ENCODE measurements at regions not wholly inside any gene's neighbourhood (a gene's known extent, or its start where the extent isn't known, plus 50 kb on each side); places are given as distances from the start of the nearest gene placed in this dataset.

GRCh38 chr5:58043032-58043945, 416.6 kb downstream of the PLK2 start:
- Histone ChIP-seq H2AK5ac (ENCODE audit: low read depth, low read length) (no peak overlapping the region), H4K91ac (replicated peaks; ENCODE audit: insufficient read length, low read length) (no peak overlapping the region), H3K18ac (ENCODE audit: extremely low read depth, low read length) (no peak overlapping the region), H4K5ac (ENCODE audit: insufficient read length, low read depth, low read length) (no peak overlapping the region), H3K4me1 (replicated peaks in 1 of 4; ENCODE audit: control insufficient read depth in 3 of 4, insufficient read depth in 4 of 4, low read length in 3 of 4) (no peaks in the 10 kb centered on the region), H3K9ac (replicated peaks in 1 of 4; ENCODE audit: extremely low read depth in 1 of 4, low read depth in 3 of 4, low read length in 3 of 4) (no peak overlapping the region), H2BK12ac (ENCODE audit: low read depth, low read length) (no peak overlapping the region), H3K23ac (ENCODE audit: insufficient read length) (no peak overlapping the region), H2BK20ac (ENCODE audit: low read length) (no peak overlapping the region), H2BK120ac (replicated peaks; ENCODE audit: low read depth, low read length) (no peak overlapping the region), H3K27me3 (replicated peaks in 1 of 4; ENCODE audit: control insufficient read depth in 3 of 4, extremely low read depth in 1 of 4, insufficient read depth in 3 of 4, low read length in 3 of 4) (no peaks in the 10 kb centered on the region), H4K20me1 (replicated peaks in 1 of 2; ENCODE audit: control insufficient read depth in 1 of 2, insufficient read depth in 2 of 2, low read length in 2 of 2) (peaks cover 0 to 2% of the 10 kb centered on the region in 2 experiments), H3K4me3 (ENCODE audit: extremely low read depth in 1 of 4, insufficient read depth in 2 of 4, low read depth in 3 of 4, low read length in 4 of 4) (no peak overlapping the region), H3K56ac (replicated peaks; ENCODE audit: insufficient read length, low read depth, low read length) (no peak overlapping the region), H2AFZ (ENCODE audit: low read length) (no peak overlapping the region), H3K9me3 (ENCODE audit: insufficient read depth in 2 of 2, low read depth in 1 of 2, low read length in 1 of 2) (no peaks in the 10 kb centered on the region), H3K4me2 (ENCODE audit: insufficient read depth in 1 of 2, low read depth in 2 of 2, low read length in 2 of 2) (no peak overlapping the region), H4K8ac (ENCODE audit: extremely low read depth, insufficient read depth, low read length) (no peak overlapping the region), H3K79me2 (ENCODE audit: control insufficient read depth in 1 of 2, insufficient read depth in 2 of 2, low read length in 2 of 2) (no peaks in the 10 kb centered on the region), H3K27ac (ENCODE audit: low read depth, low read length) (no peak overlapping the region), H3K79me1 (ENCODE audit: low read depth, low read length) (no peaks in the 10 kb centered on the region), H3K4ac (replicated peaks; ENCODE audit: insufficient read length, low read depth, low read length) (no peak overlapping the region), H2BK5ac (ENCODE audit: low read depth, low read length) (no peak overlapping the region), H2BK15ac (ENCODE audit: low read length) (no peak overlapping the region), H3K23me2 (ENCODE audit: low read depth, low read length) (no peaks in the 10 kb centered on the region), H3K36me3 (ENCODE audit: control insufficient read depth in 2 of 4, insufficient read depth in 4 of 4, low read length in 3 of 4) (no peaks in the 10 kb centered on the region), H3K14ac (ENCODE audit: insufficient read length) (no peak overlapping the region)
- ChIA-PET CTCF (ENCODE audit: partially characterized antibody) (interaction anchor here (1.6 kb wide), 1 partner anchor 156 kb away, joined by 4 read pairs; no protein-coding TSS in a partner anchor), POLR2A (ENCODE audit: partially characterized antibody) (no interaction called here)
- no peak for DNase-seq (ENCODE audit: low read depth in 1 of 2, low spot score in 2 of 2)
- WGBS, 2 experiments (ENCODE audit: extremely low coverage in 1 of 2, insufficient coverage in 1 of 2, insufficient read length in 1 of 2, insufficient replicate concordance in 2 of 2, low coverage in 1 of 2, low lambda C conversion rate in 2 of 2, missing lambda C conversion rate in 1 of 2), result 90% methylated on average over 2 of the region's 2 CpGs; no CpG with 5 or more reads in 1 of the 2 experiments
- FAIRE-seq, result no peak
- TF ChIP-seq USF2 (IDR thresholded peaks at IDR 0.05; ENCODE audit: low read length) (no peak), RNF2 (IDR thresholded peaks at IDR 0.05; ENCODE audit: borderline replicate concordance, low read depth, low read length, missing control alignments, poor library complexity, severe bottlenecking) (no peak), CHD1 (IDR thresholded peaks at IDR 0.05; ENCODE audit: low read depth, low read length) (no peak), TAF1 (IDR thresholded peaks at IDR 0.05; ENCODE audit: low read depth, low read length) (no peak), BCL11A (IDR thresholded peaks at IDR 0.05; ENCODE audit: low read depth in 2 of 2, low read length in 2 of 2) (no peak), GABPA (IDR thresholded peaks at IDR 0.05; ENCODE audit: borderline replicate concordance, insufficient read depth, low read length) (no peak), TBP (IDR thresholded peaks at IDR 0.05; ENCODE audit: low read depth, low read length) (no peak), KDM4A (IDR thresholded peaks at IDR 0.05; ENCODE audit: low read depth, low read length, severe bottlenecking) (no peak), CHD2 (IDR thresholded peaks at IDR 0.05; ENCODE audit: low read length) (no peak), EGR1 (IDR thresholded peaks at IDR 0.05; ENCODE audit: borderline replicate concordance, low read depth, low read length) (no peak)

All from H1 (cell line).